ENCODE measurements at regions not wholly inside any gene's neighbourhood (a gene's known extent, or its start where the extent isn't known, plus 50 kb on each side); places are given as distances from the start of the nearest gene placed in this dataset.

GRCh38 chr5:8811581-8811980 lies 734.3 kb downstream of the SEMA5A start (continued):
- no peak for TF ChIP-seq ZBTB40 (IDR thresholded peaks at IDR 0.05; ENCODE audit: borderline replicate concordance)
- no peak for TF ChIP-seq YBX1 (IDR thresholded peaks at IDR 0.05)

GRCh38 chr5:8813180-8813579 lies 732.7 kb downstream of the SEMA5A start:
- SMC1A ChIA-PET (ENCODE audit: uncharacterized antibody, unreplicated experiment) = no interaction called here
- H3K9me3 ChIP-seq (replicated peaks; ENCODE audit: control insufficient read depth, insufficient read depth, low read length) = no peaks in the 10 kb centered on the region
- CTCF ChIA-PET = no interaction called here
- intact Hi-C loops (cut with micrococcal nuclease; ENCODE audit: unreplicated experiment) = no loop called here
- H3K36me3 ChIP-seq (ENCODE audit: control insufficient read depth in 2 of 2, insufficient read depth in 2 of 2, low read length in 1 of 2) = no peaks in the 10 kb centered on the region
- no peaks in the 10 kb centered on the region for H3K4me1 ChIP-seq (ENCODE audit: control insufficient read depth, insufficient read depth, low read length)
- no peaks in the 10 kb centered on the region for H4K20me1 ChIP-seq (ENCODE audit: control insufficient read depth, insufficient read depth)
- DNase-seq (ENCODE audit: low read depth, low spot score) (no peak), ATAC-seq (no peak), FAIRE-seq (no peak)
- in situ Hi-C loops (cut with MboI) = no loop called here
- WGBS (ENCODE audit: insufficient coverage, insufficient replicate concordance, low lambda C conversion rate, missing lambda C conversion rate) = 25% methylated on average over 3 of the region's 3 CpGs
- TF ChIP-seq ESRRA (IDR thresholded peaks at IDR 0.05; ENCODE audit: low read length) (no peak), CREM (IDR thresholded peaks at IDR 0.05; ENCODE audit: low read depth) (no peak), POLR2AphosphoS5 (IDR thresholded peaks at IDR 0.05; ENCODE audit: low read length) (no peak), CTCF (IDR thresholded peaks at IDR 0.05 in 2 of 3, conservative IDR thresholded peaks at IDR 0.05 in 1 of 3; ENCODE audit: control insufficient read depth in 2 of 3, extremely low read depth in 1 of 3, insufficient read depth in 1 of 3, low read depth in 3 of 3, low read length in 3 of 3) (no peak), STAT1 (conservative IDR thresholded peaks at IDR 0.05) (no peak), ZSCAN29 (IDR thresholded peaks at IDR 0.05) (no peak)
- H3K4me2 ChIP-seq (ENCODE audit: control insufficient read depth, insufficient read depth) = no peak overlapping the region
- H3K4me3 ChIP-seq = no peak overlapping the region
- no peaks in the 10 kb centered on the region for H3K27me3 ChIP-seq (replicated peaks in 1 of 2; ENCODE audit: control insufficient read depth in 2 of 2, insufficient read depth in 2 of 2, low read length in 1 of 2)
- no TSS peak for BruUV-seq (replicated peaks)
- H3K9ac ChIP-seq (ENCODE audit: control insufficient read depth, insufficient read depth, low read length) = no peak overlapping the region
- RAD21 ChIA-PET (ENCODE audit: unreplicated experiment) = no interaction called here
- no peak overlapping the region for H3K27ac ChIP-seq (ENCODE audit: control insufficient read depth, insufficient read depth)
- POLR2A ChIA-PET = no interaction called here
- no peak overlapping the region for H2AFZ ChIP-seq (ENCODE audit: control insufficient read depth, low read depth, low read length)
- no peaks in the 10 kb centered on the region for H3K79me2 ChIP-seq (ENCODE audit: control insufficient read depth, insufficient read depth, low read length)

Data from GM12878 (cell line).